ENCODE measurements at regions not wholly inside any gene's neighbourhood (a gene's known extent, or its start where the extent isn't known, plus 50 kb on each side); places are given as distances from the start of the nearest gene placed in this dataset.

- no peak for DNase-seq
- TF ChIP-seq, protein P1, sequence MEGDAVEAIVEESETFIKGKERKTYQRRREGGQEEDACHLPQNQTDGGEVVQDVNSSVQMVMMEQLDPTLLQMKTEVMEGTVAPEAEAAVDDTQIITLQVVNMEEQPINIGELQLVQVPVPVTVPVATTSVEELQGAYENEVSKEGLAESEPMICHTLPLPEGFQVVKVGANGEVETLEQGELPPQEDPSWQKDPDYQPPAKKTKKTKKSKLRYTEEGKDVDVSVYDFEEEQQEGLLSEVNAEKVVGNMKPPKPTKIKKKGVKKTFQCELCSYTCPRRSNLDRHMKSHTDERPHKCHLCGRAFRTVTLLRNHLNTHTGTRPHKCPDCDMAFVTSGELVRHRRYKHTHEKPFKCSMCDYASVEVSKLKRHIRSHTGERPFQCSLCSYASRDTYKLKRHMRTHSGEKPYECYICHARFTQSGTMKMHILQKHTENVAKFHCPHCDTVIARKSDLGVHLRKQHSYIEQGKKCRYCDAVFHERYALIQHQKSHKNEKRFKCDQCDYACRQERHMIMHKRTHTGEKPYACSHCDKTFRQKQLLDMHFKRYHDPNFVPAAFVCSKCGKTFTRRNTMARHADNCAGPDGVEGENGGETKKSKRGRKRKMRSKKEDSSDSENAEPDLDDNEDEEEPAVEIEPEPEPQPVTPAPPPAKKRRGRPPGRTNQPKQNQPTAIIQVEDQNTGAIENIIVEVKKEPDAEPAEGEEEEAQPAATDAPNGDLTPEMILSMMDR (IDR thresholded peaks at IDR 0.05) = no peak
- Histone ChIP-seq H3K27ac (no peak overlapping the region), H3K4me1 (no peaks in the 10 kb centered on the region), H3K27me3 (no peaks in the 10 kb centered on the region), H3K9me3 (no peaks in the 10 kb centered on the region), H3K4me3 (no peak overlapping the region), H3K36me3 (no peaks in the 10 kb centered on the region)
- intact Hi-C loops (cut with DNase I) = no loop called here
- no peak for ATAC-seq
These were observed 213.7 kb downstream of the DRD1 start for GRCh38 chr5:175230299-175230698.

- Histone ChIP-seq H3K27ac (no peak overlapping the region), H3K4me3 (no peak overlapping the region), H3K27me3 (no peaks in the 10 kb centered on the region), H3K36me3 (no peaks in the 10 kb centered on the region), H3K4me1 (no peaks in the 10 kb centered on the region), H3K9me3 (no peaks in the 10 kb centered on the region)
- no peak for DNase-seq
- intact Hi-C loops (cut with DNase I) = no loop called here
- TF ChIP-seq, protein P1 (IDR thresholded peaks at IDR 0.05) = no peak
- ATAC-seq = no peak
These were observed 217.5 kb downstream of the DRD1 start for GRCh38 chr5:175226506-175226905.

DNA sequence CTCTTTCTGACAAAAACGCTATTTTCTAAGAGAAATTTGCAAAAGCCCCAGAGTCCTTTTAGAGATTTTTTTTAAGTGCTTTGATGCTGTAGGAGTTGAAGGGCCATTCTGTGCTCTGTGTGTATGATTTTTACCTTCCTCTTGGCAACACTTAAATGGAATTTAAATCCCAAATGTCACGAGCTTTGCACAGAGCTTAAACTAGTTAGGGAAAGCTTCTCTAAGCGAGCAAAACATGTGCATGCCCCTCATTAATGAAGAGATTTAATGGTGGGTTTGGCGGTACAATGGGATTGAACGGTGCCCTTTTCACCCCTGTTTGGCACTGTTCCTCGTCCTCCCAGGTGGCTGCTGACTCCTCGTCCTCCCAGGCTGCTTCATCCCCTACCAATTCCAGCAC lies 220.7 kb downstream of the DRD1 start:
- Histone ChIP-seq H3K4me3 (no peak overlapping the region), H3K27ac (no peak overlapping the region), H3K4me1 (no peaks in the 10 kb centered on the region), H3K9me3 (no peaks in the 10 kb centered on the region), H3K36me3 (no peaks in the 10 kb centered on the region), H3K27me3 (no peaks in the 10 kb centered on the region)
- TF ChIP-seq, protein P1 (IDR thresholded peaks at IDR 0.05) = no peak
- intact Hi-C loops (cut with DNase I) = no loop called here
- no peak for DNase-seq
- ATAC-seq = no peak

GRCh38 chr5:175222621-175223020 lies 221.4 kb downstream of the DRD1 start:
- H3K27ac ChIP-seq = no peak overlapping the region
- no peak overlapping the region for H3K4me3 ChIP-seq
- peaks cover 0 to under 1% of the 10 kb centered on the region in 2 donors for H3K27me3 ChIP-seq
- no peaks in the 10 kb centered on the region for H3K36me3 ChIP-seq
- ATAC-seq (no peak), DNase-seq (no peak)
- TF ChIP-seq, protein P1 (IDR thresholded peaks at IDR 0.05) = no peak
- no peaks in the 10 kb centered on the region for H3K9me3 ChIP-seq
- intact Hi-C loops (cut with DNase I) = no loop called here
- H3K4me1 ChIP-seq = no peaks in the 10 kb centered on the region

DNA sequence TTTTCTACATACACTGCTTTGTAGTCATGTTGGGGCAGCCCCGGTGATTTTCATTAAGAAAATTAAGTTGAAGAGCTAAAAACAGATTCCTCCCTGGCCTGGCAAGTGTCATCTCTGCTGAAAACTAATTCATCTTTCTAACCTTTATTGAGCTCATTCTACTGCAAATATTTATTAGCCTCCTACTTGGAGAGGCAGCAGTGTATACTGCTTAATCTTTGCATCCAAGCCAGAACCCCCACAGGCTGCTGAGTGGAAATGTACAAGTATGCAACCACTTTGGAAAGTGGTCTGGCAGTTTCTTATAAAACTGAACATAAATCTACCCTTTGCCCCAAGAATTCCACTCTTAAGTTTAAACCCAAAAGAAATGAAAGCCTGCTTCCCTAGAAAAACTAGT lies 223.4 kb downstream of the DRD1 start:
- Histone ChIP-seq H3K4me3 (no peak overlapping the region), H3K36me3 (no peaks in the 10 kb centered on the region), H3K9me3 (no peaks in the 10 kb centered on the region), H3K27ac (no peak overlapping the region), H3K27me3 (peaks cover 0 to 12% of the 10 kb centered on the region in 2 donors), H3K4me1 (peaks cover 0 to 3% of the 10 kb centered on the region in 2 donors)
- no peak for ATAC-seq
- TF ChIP-seq, protein P1 (IDR thresholded peaks at IDR 0.05) = no peak
- intact Hi-C loops (cut with DNase I) = no loop called here
- no peak for DNase-seq
